HepG2 (cell line): ENCODE measurements at regions not wholly inside any gene's neighbourhood (a gene's known extent, or its start where the extent isn't known, plus 50 kb on each side); places are given as distances from the start of the nearest gene placed in this dataset.

Experiments used
- AGO2 ChIP-seq: fragments of 200-400 bp; formaldehyde crosslinking; optimal IDR thresholded peaks from 2 replicates; pipeline ENCODE3; 2017; ENCODE audit warnings: mild to moderate bottlenecking, low read depth, low read length, moderate library complexity
- ARID5B ChIP-seq: IDR thresholded peaks from 2 replicates; pipeline ENCODE4 v1.4.0; 2020; ENCODE audit warnings: mild to moderate bottlenecking, missing genetic modification reagents
- ATF2 ChIP-seq: sonication (generic); formaldehyde crosslinking; IDR thresholded peaks from 2 replicates; pipeline ENCODE4 v1.4.0; 2020; ENCODE audit warnings: missing genetic modification reagents
- DR1 ChIP-seq: sonication (generic); formaldehyde crosslinking; IDR thresholded peaks from 2 replicates; pipeline ENCODE4 v1.8.0; 2021; ENCODE audit warnings: mild to moderate bottlenecking, missing genetic modification reagents, inconsistent platforms
- ELF1 ChIP-seq: sonication (generic); formaldehyde crosslinking; IDR thresholded peaks from 2 replicates; pipeline ENCODE4 v1.4.0; 2020; ENCODE audit warnings: missing genetic modification reagents
- SIX4 ChIP-seq: sonication (generic); formaldehyde crosslinking; IDR thresholded peaks from 2 replicates; pipeline ENCODE4 v1.4.0; 2020; ENCODE audit warnings: missing genetic modification reagents
- THAP11 ChIP-seq: IDR thresholded peaks from 2 replicates; pipeline ENCODE4 v1.6.1; 2016; ENCODE audit warnings: missing biosample characterization, missing genetic modification reagents
- TOPORS ChIP-seq: sonication (generic); formaldehyde crosslinking; IDR thresholded peaks from 2 replicates; pipeline ENCODE4 v1.8.0; 2023; ENCODE audit warnings: mild to moderate bottlenecking, missing genetic modification reagents
- XBP1 ChIP-seq: sonication (generic); formaldehyde crosslinking; IDR thresholded peaks from 2 replicates; pipeline ENCODE4 v1.5.0; 2020; ENCODE audit warnings: missing genetic modification reagents
- ZBTB10 ChIP-seq: sonication (generic); formaldehyde crosslinking; IDR thresholded peaks from 2 replicates; pipeline ENCODE4 v1.4.0; 2020; ENCODE audit warnings: missing genetic modification reagents, borderline replicate concordance
- ZEB1 ChIP-seq: IDR thresholded peaks from 2 replicates; pipeline ENCODE4 v1.6.1; 2012; ENCODE audit warnings: mild to moderate bottlenecking, low read depth, inconsistent platforms; ENCODE audit not compliant: insufficient replicate concordance
- ZMYM2 ChIP-seq: sonication (generic); formaldehyde crosslinking; IDR thresholded peaks from 2 replicates; pipeline ENCODE4 v1.8.0; 2022; ENCODE audit warnings: mild to moderate bottlenecking, missing genetic modification reagents
- ZMYM4 ChIP-seq: sonication (generic); formaldehyde crosslinking; IDR thresholded peaks from 2 replicates; pipeline ENCODE4 v1.8.1; 2023; ENCODE audit warnings: mild to moderate bottlenecking, missing genetic modification reagents
- ZNF232 ChIP-seq: sonication (generic); formaldehyde crosslinking; IDR thresholded peaks from 2 replicates; pipeline ENCODE4 v1.4.0; 2020; ENCODE audit warnings: missing genetic modification reagents, borderline replicate concordance
- ZNF484 ChIP-seq: sonication (generic); formaldehyde crosslinking; IDR thresholded peaks from 2 replicates; pipeline ENCODE4 v1.5.1; 2020; ENCODE audit warnings: mild to moderate bottlenecking, low read depth, missing genetic modification reagents, borderline replicate concordance
- ZNF597 ChIP-seq: sonication (generic); formaldehyde crosslinking; IDR thresholded peaks from 2 replicates; pipeline ENCODE4 v1.5.0; 2020; ENCODE audit warnings: missing genetic modification reagents
- ZNF75D ChIP-seq: sonication (generic); formaldehyde crosslinking; IDR thresholded peaks from 2 replicates; pipeline ENCODE4 v1.8.1; 2023; ENCODE audit warnings: missing genetic modification reagents, mild to moderate bottlenecking, borderline replicate concordance
- ZNF768 ChIP-seq: sonication (generic); formaldehyde crosslinking; IDR thresholded peaks from 2 replicates; pipeline ENCODE4 v1.4.0; 2020; ENCODE audit warnings: missing genetic modification reagents
- ZNF816 ChIP-seq: sonication (generic); formaldehyde crosslinking; IDR thresholded peaks from 2 replicates; pipeline ENCODE4 v1.8.0; 2022; ENCODE audit warnings: missing genetic modification reagents, mild to moderate bottlenecking, borderline replicate concordance

- TF ChIP-seq ZNF597 (CRISPR knock-in tag), result no peak
- TF ChIP-seq ZNF232, result no peak
- TF ChIP-seq ZNF484 (CRISPR knock-in tag), result no peak
- no peak for TF ChIP-seq ELF1
- TF ChIP-seq ARID5B, result peak; percentile 66
- TF ChIP-seq AGO2, result no peak
- TF ChIP-seq DR1, result 0 out of 2 replicates have a peak, but pooled peaks have one; percentile 25
- peak; percentile 54; the same call in 1 of the 2 replicates for TF ChIP-seq ZMYM4
- 0 out of 2 replicates have a peak, but pooled peaks have one; percentile 37 for TF ChIP-seq TOPORS (CRISPR knock-in tag)
- no peak for TF ChIP-seq XBP1 (CRISPR knock-in tag)
- no peak for TF ChIP-seq ZNF768 (CRISPR knock-in tag)
- TF ChIP-seq ZEB1, result peak; percentile 82
- TF ChIP-seq ZNF75D (CRISPR knock-in tag), result no peak
- TF ChIP-seq SIX4 (CRISPR knock-in tag), result no peak
- no peak for TF ChIP-seq ZNF816
- TF ChIP-seq ATF2 (CRISPR knock-in tag), result 0 out of 2 replicates have a peak, but pooled peaks have one; percentile 18
- TF ChIP-seq ZBTB10 (CRISPR knock-in tag), result no peak
- 0 out of 2 replicates have a peak, but pooled peaks have one; percentile 40 for TF ChIP-seq ZMYM2
- peak; percentile 49; the same call in 1 of the 2 replicates for TF ChIP-seq THAP11 (CRISPR knock-in tag)
Observed at GRCh38 chr3:72150634-72151412, 365.9 kb upstream of the PROK2 start (continued).
